ENCODE measurements at regions not wholly inside any gene's neighbourhood (a gene's known extent, or its start where the extent isn't known, plus 50 kb on each side); places are given as distances from the start of the nearest gene placed in this dataset.

GRCh38 chr10:4278186-4278585 is 493.2 kb upstream of the KLF6 start:
- TF ChIP-seq, protein P1, sequence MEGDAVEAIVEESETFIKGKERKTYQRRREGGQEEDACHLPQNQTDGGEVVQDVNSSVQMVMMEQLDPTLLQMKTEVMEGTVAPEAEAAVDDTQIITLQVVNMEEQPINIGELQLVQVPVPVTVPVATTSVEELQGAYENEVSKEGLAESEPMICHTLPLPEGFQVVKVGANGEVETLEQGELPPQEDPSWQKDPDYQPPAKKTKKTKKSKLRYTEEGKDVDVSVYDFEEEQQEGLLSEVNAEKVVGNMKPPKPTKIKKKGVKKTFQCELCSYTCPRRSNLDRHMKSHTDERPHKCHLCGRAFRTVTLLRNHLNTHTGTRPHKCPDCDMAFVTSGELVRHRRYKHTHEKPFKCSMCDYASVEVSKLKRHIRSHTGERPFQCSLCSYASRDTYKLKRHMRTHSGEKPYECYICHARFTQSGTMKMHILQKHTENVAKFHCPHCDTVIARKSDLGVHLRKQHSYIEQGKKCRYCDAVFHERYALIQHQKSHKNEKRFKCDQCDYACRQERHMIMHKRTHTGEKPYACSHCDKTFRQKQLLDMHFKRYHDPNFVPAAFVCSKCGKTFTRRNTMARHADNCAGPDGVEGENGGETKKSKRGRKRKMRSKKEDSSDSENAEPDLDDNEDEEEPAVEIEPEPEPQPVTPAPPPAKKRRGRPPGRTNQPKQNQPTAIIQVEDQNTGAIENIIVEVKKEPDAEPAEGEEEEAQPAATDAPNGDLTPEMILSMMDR (IDR thresholded peaks at IDR 0.05), result no peak
- no peak for TF ChIP-seq POLR2AphosphoS5 (IDR thresholded peaks at IDR 0.05; ENCODE audit: low read depth, low read length)
- TF ChIP-seq, protein P2, sequence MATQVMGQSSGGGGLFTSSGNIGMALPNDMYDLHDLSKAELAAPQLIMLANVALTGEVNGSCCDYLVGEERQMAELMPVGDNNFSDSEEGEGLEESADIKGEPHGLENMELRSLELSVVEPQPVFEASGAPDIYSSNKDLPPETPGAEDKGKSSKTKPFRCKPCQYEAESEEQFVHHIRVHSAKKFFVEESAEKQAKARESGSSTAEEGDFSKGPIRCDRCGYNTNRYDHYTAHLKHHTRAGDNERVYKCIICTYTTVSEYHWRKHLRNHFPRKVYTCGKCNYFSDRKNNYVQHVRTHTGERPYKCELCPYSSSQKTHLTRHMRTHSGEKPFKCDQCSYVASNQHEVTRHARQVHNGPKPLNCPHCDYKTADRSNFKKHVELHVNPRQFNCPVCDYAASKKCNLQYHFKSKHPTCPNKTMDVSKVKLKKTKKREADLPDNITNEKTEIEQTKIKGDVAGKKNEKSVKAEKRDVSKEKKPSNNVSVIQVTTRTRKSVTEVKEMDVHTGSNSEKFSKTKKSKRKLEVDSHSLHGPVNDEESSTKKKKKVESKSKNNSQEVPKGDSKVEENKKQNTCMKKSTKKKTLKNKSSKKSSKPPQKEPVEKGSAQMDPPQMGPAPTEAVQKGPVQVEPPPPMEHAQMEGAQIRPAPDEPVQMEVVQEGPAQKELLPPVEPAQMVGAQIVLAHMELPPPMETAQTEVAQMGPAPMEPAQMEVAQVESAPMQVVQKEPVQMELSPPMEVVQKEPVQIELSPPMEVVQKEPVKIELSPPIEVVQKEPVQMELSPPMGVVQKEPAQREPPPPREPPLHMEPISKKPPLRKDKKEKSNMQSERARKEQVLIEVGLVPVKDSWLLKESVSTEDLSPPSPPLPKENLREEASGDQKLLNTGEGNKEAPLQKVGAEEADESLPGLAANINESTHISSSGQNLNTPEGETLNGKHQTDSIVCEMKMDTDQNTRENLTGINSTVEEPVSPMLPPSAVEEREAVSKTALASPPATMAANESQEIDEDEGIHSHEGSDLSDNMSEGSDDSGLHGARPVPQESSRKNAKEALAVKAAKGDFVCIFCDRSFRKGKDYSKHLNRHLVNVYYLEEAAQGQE (IDR thresholded peaks at IDR 0.05; ENCODE audit: insufficient read depth in 1 of 2, low read depth in 2 of 2, low read length in 1 of 2), result no peak
- TF ChIP-seq SIN3A (IDR thresholded peaks at IDR 0.05; ENCODE audit: borderline replicate concordance, insufficient read depth, low read depth, low read length), result no peak

Data from Panc1 (cell line).